Embryonic facial prominence (tissue), 1 donor: ENCODE measurements at regions not wholly inside any gene's neighbourhood (a gene's known extent, or its start where the extent isn't known, plus 50 kb on each side); places are given as distances from the start of the nearest gene placed in this dataset.

Source experiments
- DNase-seq: peaks from one replicate; pipeline ENCODE4 v3.0.0-alpha.2; 2016; ENCODE audit errors: extremely low spot score

GRCh38 chr2:150552041-150552820 lies 64.8 kb upstream of the RND3 start:
- DNase-seq: no peak

GRCh38 chr2:150549381-150549780 lies 61.9 kb upstream of the RND3 start:
- no peak for DNase-seq

- DNase-seq: no peak
Observed at GRCh38 chr2:150548527-150548926, 61.1 kb upstream of the RND3 start.

GRCh38 chr2:150545916-150546315 lies 58.4 kb upstream of the RND3 start:
- no peak for DNase-seq

- no peak for DNase-seq
Observed at GRCh38 chr2:150544731-150545130, 57.3 kb upstream of the RND3 start.

GRCh38 chr2:150542692-150543091 lies 55.2 kb upstream of the RND3 start:
- DNase-seq: no peak

GRCh38 chr2:150542172-150542571 lies 54.7 kb upstream of the RND3 start:
- no peak for DNase-seq

- no peak for DNase-seq
Observed at GRCh38 chr2:150538651-150539201, 51.3 kb upstream of the RND3 start.
